Suprapubic skin (tissue), 4 donors: ENCODE measurements at regions not wholly inside any gene's neighbourhood (a gene's known extent, or its start where the extent isn't known, plus 50 kb on each side); places are given as distances from the start of the nearest gene placed in this dataset.

ENCODE experiments used
- DNase-seq, 2 donors: peaks; one replicate each; pipeline ENCODE4 v3.0.0-alpha.2; 2019; ENCODE audit warnings: low spot score in 2 of 2
- H3K27ac ChIP-seq: fragments of 200-600 bp; sonication (generic); one replicate; pipeline ENCODE4 v1.5.1; 2019
- H3K27me3 ChIP-seq: fragments of 200-600 bp; sonication (generic); one replicate; pipeline ENCODE4 v1.5.1; 2019
- H3K36me3 ChIP-seq: fragments of 200-600 bp; sonication (generic); one replicate; pipeline ENCODE4 v1.5.1; 2019
- H3K4me1 ChIP-seq: fragments of 200-600 bp; sonication (generic); one replicate; pipeline ENCODE4 v1.5.1; 2019
- H3K4me3 ChIP-seq: fragments of 200-600 bp; sonication (generic); one replicate; pipeline ENCODE4 v1.5.1; 2019; ENCODE audit warnings: mild to moderate bottlenecking
- H3K9me3 ChIP-seq: fragments of 200-600 bp; sonication (generic); one replicate; pipeline ENCODE4 v1.5.1; 2019
- EP300 ChIP-seq: sonication (generic); formaldehyde crosslinking; IDR thresholded peaks from one replicate; pipeline ENCODE4 v1.6.1; 2017; ENCODE audit warnings: antibody characterized with exemption
- POLR2A ChIP-seq, 2 donors: fragments of 450-650 bp; IDR thresholded peaks; one replicate each; pipeline ENCODE4 v1.6.1; 2017; ENCODE audit warnings: antibody characterized with exemption in 2 of 2, mild to moderate bottlenecking in 2 of 2, moderate library complexity in 2 of 2
- POLR2AphosphoS5 ChIP-seq, 3 donors: sonication (generic); formaldehyde crosslinking; IDR thresholded peaks; one replicate each; pipeline ENCODE4 v1.6.1; 2017; ENCODE audit warnings: antibody characterized with exemption in 3 of 3
- WGBS: methylation state at CpG from one replicate; pipeline ENCODE4 v1.1.5; 2018; 5-methylcytosine and 5-hydroxymethylcytosine counted together
- TF ChIP-seq, protein P1 (sequence below), 2 donors: fragments of 200-600 bp in 1 of 2; fragments of 450-650 bp in 1 of 2; sonication (generic) in 1 of 2; IDR thresholded peaks; one replicate each; pipeline ENCODE4 v1.5.1; 2016 to 2019; ENCODE audit warnings: antibody characterized with exemption in 2 of 2, mild to moderate bottlenecking in 1 of 2, moderate library complexity in 1 of 2

DNA sequence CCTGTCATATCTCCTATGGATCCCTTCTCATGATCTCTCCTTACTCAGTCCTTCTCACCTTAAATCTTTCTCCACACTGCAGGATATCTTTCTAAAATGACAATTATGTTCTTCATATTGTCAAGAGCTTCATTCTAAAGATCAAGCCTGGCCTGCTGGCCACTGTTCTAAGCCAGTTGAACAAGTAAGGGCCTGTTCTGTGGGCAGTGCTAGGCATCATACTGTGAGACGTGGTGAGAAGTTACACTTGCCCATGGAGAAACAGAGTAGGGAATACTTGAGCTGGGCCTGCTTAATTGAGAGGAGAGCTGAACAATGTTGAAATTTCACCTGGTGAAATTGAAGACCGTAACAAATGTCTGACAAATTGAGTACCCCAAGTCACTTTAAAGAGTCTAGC is 184.1 kb upstream of the RASGRP1 start:
- TF ChIP-seq, protein P1, sequence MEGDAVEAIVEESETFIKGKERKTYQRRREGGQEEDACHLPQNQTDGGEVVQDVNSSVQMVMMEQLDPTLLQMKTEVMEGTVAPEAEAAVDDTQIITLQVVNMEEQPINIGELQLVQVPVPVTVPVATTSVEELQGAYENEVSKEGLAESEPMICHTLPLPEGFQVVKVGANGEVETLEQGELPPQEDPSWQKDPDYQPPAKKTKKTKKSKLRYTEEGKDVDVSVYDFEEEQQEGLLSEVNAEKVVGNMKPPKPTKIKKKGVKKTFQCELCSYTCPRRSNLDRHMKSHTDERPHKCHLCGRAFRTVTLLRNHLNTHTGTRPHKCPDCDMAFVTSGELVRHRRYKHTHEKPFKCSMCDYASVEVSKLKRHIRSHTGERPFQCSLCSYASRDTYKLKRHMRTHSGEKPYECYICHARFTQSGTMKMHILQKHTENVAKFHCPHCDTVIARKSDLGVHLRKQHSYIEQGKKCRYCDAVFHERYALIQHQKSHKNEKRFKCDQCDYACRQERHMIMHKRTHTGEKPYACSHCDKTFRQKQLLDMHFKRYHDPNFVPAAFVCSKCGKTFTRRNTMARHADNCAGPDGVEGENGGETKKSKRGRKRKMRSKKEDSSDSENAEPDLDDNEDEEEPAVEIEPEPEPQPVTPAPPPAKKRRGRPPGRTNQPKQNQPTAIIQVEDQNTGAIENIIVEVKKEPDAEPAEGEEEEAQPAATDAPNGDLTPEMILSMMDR (IDR thresholded peaks at IDR 0.05), result no peak
- TF ChIP-seq EP300 (no peak), POLR2A (IDR thresholded peaks at IDR 0.05) (no peak), POLR2AphosphoS5 (IDR thresholded peaks at IDR 0.05) (no peak)
- H3K9me3 ChIP-seq, result no peaks in the 10 kb centered on the region
- no peak for DNase-seq
- no peaks in the 10 kb centered on the region for H3K36me3 ChIP-seq
- no peaks in the 10 kb centered on the region for H3K4me1 ChIP-seq
- H3K4me3 ChIP-seq, result no peak overlapping the region
- no peak overlapping the region for H3K27ac ChIP-seq
- no peaks in the 10 kb centered on the region for H3K27me3 ChIP-seq
- WGBS, result 94% methylated on average over 2 of the region's 2 CpGs

DNA sequence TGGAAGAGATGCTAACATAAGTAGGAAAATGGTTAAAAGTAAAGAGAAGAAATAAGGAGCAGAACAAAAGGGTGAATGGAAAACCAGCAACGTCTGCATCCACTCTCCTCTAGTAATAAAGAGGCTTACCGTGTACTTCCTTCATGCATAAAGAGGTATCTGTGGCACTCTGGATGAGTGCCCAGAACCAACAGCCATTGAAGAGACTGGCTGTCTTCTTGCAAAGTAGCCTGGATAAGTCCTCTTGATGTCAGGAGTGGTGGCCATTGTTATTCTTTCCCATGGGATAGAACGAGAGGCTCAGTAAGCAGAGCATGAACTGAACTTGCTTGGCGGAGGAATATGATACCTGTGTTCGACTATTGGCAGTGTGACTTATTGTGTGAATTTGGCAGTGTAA is 186.2 kb upstream of the RASGRP1 start:
- 62% methylated on average over 5 of the region's 5 CpGs for WGBS
- Histone ChIP-seq H3K27me3 (no peaks in the 10 kb centered on the region), H3K4me3 (no peak overlapping the region), H3K4me1 (no peaks in the 10 kb centered on the region), H3K9me3 (no peaks in the 10 kb centered on the region), H3K27ac (no peak overlapping the region), H3K36me3 (no peaks in the 10 kb centered on the region)
- no peak for TF ChIP-seq POLR2A (IDR thresholded peaks at IDR 0.05)
- TF ChIP-seq, protein P1 (IDR thresholded peaks at IDR 0.05), result no peak
- no peak for TF ChIP-seq POLR2AphosphoS5 (IDR thresholded peaks at IDR 0.05)
- no peak for TF ChIP-seq EP300
- no peak for DNase-seq

DNA sequence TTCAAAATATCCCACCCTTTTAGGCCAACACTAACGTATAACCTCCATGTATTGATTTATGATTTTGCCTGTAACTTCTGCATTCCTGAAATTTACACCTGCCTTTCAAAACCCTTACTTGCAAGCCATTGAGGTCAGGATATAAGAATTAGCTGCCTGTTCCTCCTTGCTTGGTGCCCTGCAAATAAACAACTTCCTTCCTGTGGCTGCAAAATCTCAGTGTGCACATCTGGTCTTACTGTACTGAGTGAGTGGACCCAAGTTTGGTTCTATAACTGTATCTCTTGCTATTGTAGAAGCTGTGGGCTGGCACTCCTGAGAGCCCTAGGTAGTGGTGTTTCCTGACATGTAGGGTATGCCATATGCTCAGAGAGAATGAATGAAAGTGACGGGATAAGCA is 191.1 kb upstream of the RASGRP1 start:
- Histone ChIP-seq H3K9me3 (no peaks in the 10 kb centered on the region), H3K27ac (no peak overlapping the region), H3K36me3 (no peaks in the 10 kb centered on the region), H3K27me3 (no peaks in the 10 kb centered on the region), H3K4me1 (no peaks in the 10 kb centered on the region), H3K4me3 (no peak overlapping the region)
- WGBS, result 66% methylated on average over 2 of the region's 2 CpGs
- TF ChIP-seq POLR2AphosphoS5 (IDR thresholded peaks at IDR 0.05) (no peak), POLR2A (IDR thresholded peaks at IDR 0.05) (no peak), EP300 (no peak)
- TF ChIP-seq, protein P1 (IDR thresholded peaks at IDR 0.05), result no peak
- no peak for DNase-seq

DNA sequence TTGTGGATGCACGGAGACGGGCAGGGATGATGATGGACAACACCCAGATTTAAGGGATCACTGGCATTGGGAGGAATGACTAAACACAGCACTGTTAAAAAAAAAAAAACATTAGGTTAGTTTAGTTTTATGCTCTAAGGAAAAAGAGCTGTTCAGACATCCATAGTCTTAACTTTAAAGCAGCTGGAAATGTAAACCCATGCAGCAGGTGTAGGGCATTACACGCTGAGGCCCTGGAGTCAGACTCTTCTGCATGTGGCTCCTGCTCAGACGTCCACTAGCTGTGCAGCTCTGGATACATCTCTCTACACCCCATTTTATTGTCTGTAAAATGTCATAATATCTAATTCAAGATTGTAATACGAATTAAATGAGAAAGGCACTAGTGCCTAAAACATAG is 191.8 kb upstream of the RASGRP1 start:
- no peak for DNase-seq
- Histone ChIP-seq H3K27ac (no peak overlapping the region), H3K9me3 (no peaks in the 10 kb centered on the region), H3K4me1 (no peaks in the 10 kb centered on the region), H3K4me3 (no peak overlapping the region), H3K36me3 (no peaks in the 10 kb centered on the region), H3K27me3 (no peaks in the 10 kb centered on the region)
- TF ChIP-seq EP300 (no peak), POLR2AphosphoS5 (IDR thresholded peaks at IDR 0.05) (no peak)
- WGBS, result 87% methylated on average over 5 of the region's 5 CpGs

DNA sequence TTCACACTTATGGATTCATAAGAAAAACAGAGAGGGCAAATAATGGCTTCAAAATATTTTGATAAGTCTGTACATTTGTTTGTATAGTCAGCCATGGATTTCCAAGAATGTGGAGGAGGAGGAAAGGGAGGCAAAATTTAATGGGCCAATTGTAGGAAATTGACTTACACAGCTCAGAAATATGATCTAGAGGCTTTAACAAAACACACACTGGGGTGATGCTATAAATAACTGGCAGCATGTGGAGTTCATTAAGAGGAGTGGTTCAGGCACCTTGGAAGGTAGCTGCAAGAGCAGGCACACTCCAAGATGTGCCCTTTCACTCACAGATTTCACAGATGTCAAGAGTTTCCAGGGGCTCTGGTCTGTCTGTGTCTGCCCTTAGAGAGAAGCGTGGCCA is 193.4 kb upstream of the RASGRP1 start:
- no peaks in the 10 kb centered on the region for H3K27me3 ChIP-seq
- H3K4me3 ChIP-seq, result no peak overlapping the region
- DNase-seq, result no peak
- H3K9me3 ChIP-seq, result no peaks in the 10 kb centered on the region
- no peaks in the 10 kb centered on the region for H3K4me1 ChIP-seq
- WGBS, result 75% methylated on average over 1 of the region's 1 CpG
- no peak overlapping the region for H3K27ac ChIP-seq
- no peaks in the 10 kb centered on the region for H3K36me3 ChIP-seq
- TF ChIP-seq POLR2AphosphoS5 (IDR thresholded peaks at IDR 0.05), result no peak
- no peak for TF ChIP-seq POLR2A (IDR thresholded peaks at IDR 0.05)
- TF ChIP-seq, protein P1 (IDR thresholded peaks at IDR 0.05), result no peak
- TF ChIP-seq EP300, result no peak

DNA sequence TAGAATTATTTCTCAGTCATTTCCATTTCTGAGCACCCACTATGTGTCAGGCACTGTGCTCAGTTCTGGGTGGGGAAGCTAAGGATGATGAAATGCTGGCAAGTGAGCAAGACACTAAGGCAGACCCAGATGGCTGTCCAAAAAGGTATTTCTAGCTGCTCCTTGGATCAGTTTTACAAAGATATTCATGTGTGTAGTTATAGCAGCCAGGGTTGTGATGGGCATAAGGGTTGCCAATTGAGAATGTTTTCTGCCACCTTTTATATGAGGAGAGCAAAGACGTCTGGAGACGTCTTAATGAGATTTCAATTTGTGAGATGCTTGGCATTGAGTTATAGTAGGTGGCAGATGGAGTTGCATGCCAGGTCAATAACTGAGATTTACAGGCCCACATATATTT is 197.1 kb upstream of the RASGRP1 start:
- 67% methylated on average over 2 of the region's 2 CpGs for WGBS
- Histone ChIP-seq H3K36me3 (no peaks in the 10 kb centered on the region), H3K9me3 (no peaks in the 10 kb centered on the region), H3K27me3 (no peaks in the 10 kb centered on the region), H3K27ac (no peak overlapping the region), H3K4me1 (no peaks in the 10 kb centered on the region), H3K4me3 (no peak overlapping the region)
- TF ChIP-seq, protein P1 (IDR thresholded peaks at IDR 0.05), result no peak
- TF ChIP-seq POLR2AphosphoS5 (IDR thresholded peaks at IDR 0.05) (no peak), POLR2A (IDR thresholded peaks at IDR 0.05) (no peak), EP300 (no peak)
- no peak for DNase-seq
